ENCODE measurements at regions not wholly inside any gene's neighbourhood (a gene's known extent, or its start where the extent isn't known, plus 50 kb on each side); places are given as distances from the start of the nearest gene placed in this dataset.

DNA sequence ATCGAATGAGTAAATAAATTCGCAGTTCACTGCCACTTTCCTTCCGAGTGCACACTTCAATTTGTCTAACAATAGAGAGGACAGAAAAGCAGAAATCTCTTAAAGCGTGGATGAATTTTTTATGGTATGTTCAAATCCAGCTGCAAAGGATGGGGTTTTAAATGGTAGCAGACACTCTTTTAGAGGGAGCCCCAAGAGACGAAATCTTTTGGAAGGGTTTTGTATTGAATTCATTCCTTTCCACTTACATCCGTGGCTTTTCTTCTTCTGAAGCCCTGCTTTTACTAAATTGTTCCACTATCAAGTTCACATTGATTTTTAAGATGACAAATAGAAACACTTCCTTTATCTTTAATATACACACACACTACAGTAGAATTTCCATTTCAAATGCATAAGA, 680.7 kb downstream of the NR4A2 start:
- intact Hi-C loops (cut with DNase I; ENCODE audit: low total_unique reads): no loop called here
- WGBS, 2 donors: 90% methylated on average over 6 of the region's 6 CpGs
- H3K27me3 ChIP-seq: no peaks in the 10 kb centered on the region
- no peaks in the 10 kb centered on the region for H3K9me3 ChIP-seq
- TF ChIP-seq POLR2A (IDR thresholded peaks at IDR 0.05): no peak
- TF ChIP-seq, protein P1, sequence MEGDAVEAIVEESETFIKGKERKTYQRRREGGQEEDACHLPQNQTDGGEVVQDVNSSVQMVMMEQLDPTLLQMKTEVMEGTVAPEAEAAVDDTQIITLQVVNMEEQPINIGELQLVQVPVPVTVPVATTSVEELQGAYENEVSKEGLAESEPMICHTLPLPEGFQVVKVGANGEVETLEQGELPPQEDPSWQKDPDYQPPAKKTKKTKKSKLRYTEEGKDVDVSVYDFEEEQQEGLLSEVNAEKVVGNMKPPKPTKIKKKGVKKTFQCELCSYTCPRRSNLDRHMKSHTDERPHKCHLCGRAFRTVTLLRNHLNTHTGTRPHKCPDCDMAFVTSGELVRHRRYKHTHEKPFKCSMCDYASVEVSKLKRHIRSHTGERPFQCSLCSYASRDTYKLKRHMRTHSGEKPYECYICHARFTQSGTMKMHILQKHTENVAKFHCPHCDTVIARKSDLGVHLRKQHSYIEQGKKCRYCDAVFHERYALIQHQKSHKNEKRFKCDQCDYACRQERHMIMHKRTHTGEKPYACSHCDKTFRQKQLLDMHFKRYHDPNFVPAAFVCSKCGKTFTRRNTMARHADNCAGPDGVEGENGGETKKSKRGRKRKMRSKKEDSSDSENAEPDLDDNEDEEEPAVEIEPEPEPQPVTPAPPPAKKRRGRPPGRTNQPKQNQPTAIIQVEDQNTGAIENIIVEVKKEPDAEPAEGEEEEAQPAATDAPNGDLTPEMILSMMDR (IDR thresholded peaks at IDR 0.05): no peak
- H3K4me3 ChIP-seq: no peak overlapping the region
- no peak overlapping the region for H3K27ac ChIP-seq
- H3K4me1 ChIP-seq: no peaks in the 10 kb centered on the region
- no peaks in the 10 kb centered on the region for H3K36me3 ChIP-seq (ENCODE audit: low read depth, missing control alignments)
- DNase-seq: no peak

- intact Hi-C loops (cut with DNase I; ENCODE audit: low total_unique reads): no loop called here
- no peak overlapping the region for H3K4me3 ChIP-seq
- TF ChIP-seq, protein P1 (IDR thresholded peaks at IDR 0.05): no peak
- no peak for TF ChIP-seq POLR2A (IDR thresholded peaks at IDR 0.05)
- no peaks in the 10 kb centered on the region for H3K36me3 ChIP-seq (ENCODE audit: low read depth, missing control alignments)
- no peak for DNase-seq
- no peaks in the 10 kb centered on the region for H3K4me1 ChIP-seq
- H3K27ac ChIP-seq: no peak overlapping the region
- H3K27me3 ChIP-seq: no peaks in the 10 kb centered on the region
- H3K9me3 ChIP-seq: no peaks in the 10 kb centered on the region
These were observed 686.7 kb downstream of the NR4A2 start for GRCh38 chr2:155645791-155646190.

GRCh38 chr2:155643056-155643775, 689.3 kb downstream of the NR4A2 start:
- WGBS, 2 donors: 80 to 81% methylated on average over 2 of the region's 2 CpGs
- no peaks in the 10 kb centered on the region for H3K4me1 ChIP-seq
- no peaks in the 10 kb centered on the region for H3K9me3 ChIP-seq
- no peak overlapping the region for H3K4me3 ChIP-seq
- no peaks in the 10 kb centered on the region for H3K36me3 ChIP-seq (ENCODE audit: low read depth, missing control alignments)
- DNase-seq: no peak
- intact Hi-C loops (cut with DNase I; ENCODE audit: low total_unique reads): no loop called here
- no peaks in the 10 kb centered on the region for H3K27me3 ChIP-seq
- no peak overlapping the region for H3K27ac ChIP-seq
- TF ChIP-seq POLR2A (IDR thresholded peaks at IDR 0.05): no peak
- TF ChIP-seq, protein P1 (IDR thresholded peaks at IDR 0.05): no peak

GRCh38 chr2:155633887-155634570, 698.5 kb downstream of the NR4A2 start:
- no peaks in the 10 kb centered on the region for H3K27me3 ChIP-seq
- H3K4me1 ChIP-seq: no peaks in the 10 kb centered on the region
- DNase-seq: no peak
- H3K4me3 ChIP-seq: no peak overlapping the region
- H3K27ac ChIP-seq: no peak overlapping the region
- H3K36me3 ChIP-seq (ENCODE audit: low read depth, missing control alignments): no peaks in the 10 kb centered on the region
- 50 to 62% methylated on average over 4 of the region's 4 CpGs for WGBS, 2 donors
- TF ChIP-seq, protein P1 (IDR thresholded peaks at IDR 0.05): no peak
- TF ChIP-seq POLR2A (IDR thresholded peaks at IDR 0.05): no peak
- intact Hi-C loops (cut with DNase I; ENCODE audit: low total_unique reads): no loop called here
- H3K9me3 ChIP-seq: no peaks in the 10 kb centered on the region

All from testis (tissue), 2 donors.